HCT116 (cell line): ENCODE measurements at regions not wholly inside any gene's neighbourhood (a gene's known extent, or its start where the extent isn't known, plus 50 kb on each side); places are given as distances from the start of the nearest gene placed in this dataset.
A peak's percentile ranks its signal among the peaks of the same experiment; 100 is the strongest.

Experiments
- ATAC-seq: fragments of 200-7000 bp; cut with Tn5 transposase; 2 replicates; pipeline ENCODE4 v1.9.1; 2020; ENCODE audit warnings: mild to moderate bottlenecking, moderate library complexity
- BruUV-seq: library from RNA; stranded (reverse); fragments of 400-500 nt; replicated peaks from 2 replicates; lab custom pipeline; 2021; lab: Mats Ljungman, UMichigan
- CTCF ChIA-PET: fragments of 300-600 bp; sonication (Branson Sonifier 250); formaldehyde crosslinking; loops from one replicate; lab custom pipeline; 2021; ENCODE audit warnings: antibody characterized with exemption; lab: Charles Lee
- POLR2A ChIA-PET: fragments of 300-600, 350-600 bp; sonication (Branson Sonifier 250); formaldehyde crosslinking; loops from one replicate; lab custom pipeline; 2021; ENCODE audit warnings: antibody characterized with exemption; lab: Charles Lee
- RAD21 ChIA-PET, 2 experiments: fragments of 300-600 bp; sonication (Branson Sonifier 250); formaldehyde crosslinking; loops; one replicate each; lab custom pipeline; 2023; ENCODE audit warnings: low total read pairs in 2 of 2; ENCODE audit not compliant: uncharacterized antibody in 2 of 2, unreplicated experiment in 2 of 2, low non-redundant PET in 1 of 2; lab: Charles Lee
- DNase-seq: peaks from one replicate; pipeline ENCODE4 v3.0.0-alpha.2; 2010; ENCODE audit warnings: low read depth, low spot score
- H2AFZ ChIP-seq: fragments of 200-600 bp; shearing (Covaris generic), sonication (generic); 2 replicates; pipeline ENCODE4 v1.6.1; 2017; ENCODE audit warnings: low read depth, mixed run types, mixed read lengths, antibody characterized with exemption, low read length; ENCODE audit not compliant: poor library complexity, severe bottlenecking
- H3K27ac ChIP-seq: 2 replicates; pipeline ENCODE4 v1.5.1; 2012; ENCODE audit warnings: low read depth, low read length
- H3K27me3 ChIP-seq: fragments of 200-600 bp; sonication (generic); 2 replicates; pipeline ENCODE4 v1.6.1; 2016; ENCODE audit warnings: mixed run types, low read length, mixed read lengths; ENCODE audit not compliant: insufficient read depth
- H3K36me3 ChIP-seq, 2 experiments: fragments of 200-500 bp in 1 of 2; fragments of 200-600 bp in 1 of 2; sonication (Bioruptor generic) in 1 of 2; sonication (generic) in 1 of 2; 2 replicates each; pipeline versions ENCODE4 v1.5.1 to v1.6.1; 2014 to 2016; ENCODE audit warnings: low read length in 2 of 2, inconsistent platforms in 1 of 2, mixed read lengths in 1 of 2, mixed run types in 1 of 2; ENCODE audit not compliant: insufficient read depth in 2 of 2, control insufficient read depth in 1 of 2
- H3K4me1 ChIP-seq, 2 experiments: fragments of 200-600 bp in 1 of 2; sonication (generic) in 1 of 2; 2 replicates each; pipeline versions ENCODE4 v1.5.1 to v1.6.1; 2012 to 2017; ENCODE audit warnings: low read length in 2 of 2, inconsistent platforms in 1 of 2, mild to moderate bottlenecking in 1 of 2, mixed read lengths in 1 of 2, mixed run types in 1 of 2, moderate library complexity in 1 of 2; ENCODE audit not compliant: insufficient read depth in 2 of 2, control insufficient read depth in 1 of 2
- H3K4me2 ChIP-seq: fragments of 200-600 bp; sonication (generic); 2 replicates; pipeline ENCODE4 v1.6.1; 2017; ENCODE audit warnings: mixed run types, low read length, mixed read lengths
- H3K4me3 ChIP-seq, 2 experiments: fragments of 200-600 bp in 1 of 2; sonication (generic) in 1 of 2; replicated peaks in 1 of 2; 2 replicates each; pipeline ENCODE4 v1.5.1; 2011 to 2016; ENCODE audit warnings: low read length in 2 of 2, control low read depth in 1 of 2, low read depth in 1 of 2, mild to moderate bottlenecking in 1 of 2, mixed read lengths in 1 of 2, mixed run types in 1 of 2
- H3K79me2 ChIP-seq: fragments of 200-600 bp; sonication (generic); 2 replicates; pipeline ENCODE4 v1.6.1; 2017; ENCODE audit warnings: mild to moderate bottlenecking, mixed run types, low read length, moderate library complexity, mixed read lengths; ENCODE audit not compliant: insufficient read depth
- H3K9ac ChIP-seq: fragments of 200-600 bp; sonication (generic); 2 replicates; pipeline ENCODE4 v1.6.1; 2016; ENCODE audit warnings: low read length, mixed read lengths
- H3K9me2 ChIP-seq: fragments of 200-600 bp; sonication (generic), shearing (Covaris generic); 2 replicates; pipeline ENCODE4 v1.6.1; 2017; ENCODE audit warnings: mixed run types, mild to moderate bottlenecking, moderate library complexity; ENCODE audit not compliant: insufficient read depth
- H3K9me3 ChIP-seq, 2 experiments: fragments of 200-500 bp in 1 of 2; fragments of 200-600 bp in 1 of 2; sonication (Bioruptor generic) in 1 of 2; sonication (generic) in 1 of 2; 2 replicates each; pipeline ENCODE4 v1.6.1; 2014 to 2017; ENCODE audit warnings: low read length in 2 of 2, mixed read lengths in 2 of 2, inconsistent platforms in 1 of 2, low read depth in 1 of 2, mild to moderate bottlenecking in 1 of 2, mixed run types in 1 of 2, moderate library complexity in 1 of 2; ENCODE audit not compliant: control insufficient read depth in 1 of 2, insufficient read depth in 1 of 2
- H4K20me1 ChIP-seq: fragments of 200-600 bp; sonication (generic), shearing (Covaris generic); 2 replicates; pipeline ENCODE4 v1.6.1; 2017; ENCODE audit warnings: mixed run types, mild to moderate bottlenecking, moderate library complexity; ENCODE audit not compliant: insufficient read depth
- ELF1 ChIP-seq: IDR thresholded peaks from 2 replicates; pipeline ENCODE4 v1.6.1; 2012; ENCODE audit warnings: low read depth, borderline replicate concordance
- EZH2phosphoT487 ChIP-seq: fragments of 200-600 bp; IDR thresholded peaks from 2 replicates; pipeline ENCODE4 v1.6.1; 2018; ENCODE audit warnings: antibody characterized with exemption, borderline replicate concordance
- FOSL1 ChIP-seq: IDR thresholded peaks from 2 replicates; pipeline ENCODE4 v1.6.1; 2012; ENCODE audit warnings: low read depth
- JUND ChIP-seq: IDR thresholded peaks from 2 replicates; pipeline ENCODE4 v1.6.1; 2012
- POLR2AphosphoS5 ChIP-seq: IDR thresholded peaks from 2 replicates; pipeline ENCODE4 v1.6.1; 2011; ENCODE audit warnings: mild to moderate bottlenecking, low read depth, low read length, moderate library complexity
- RAD21 ChIP-seq: IDR thresholded peaks from 2 replicates; pipeline ENCODE4 v1.6.1; 2012; ENCODE audit warnings: low read depth, mild to moderate bottlenecking
- SIN3A ChIP-seq: IDR thresholded peaks from 2 replicates; pipeline ENCODE4 v1.6.1; 2012; ENCODE audit warnings: low read depth
- ZFX ChIP-seq: fragments of 450-650 bp; IDR thresholded peaks from 2 replicates; pipeline ENCODE4 v1.6.1; 2017
- ZNF274 ChIP-seq: fragments of 200-500 bp; sonication (Bioruptor generic); IDR thresholded peaks from 2 replicates; pipeline ENCODE4 v1.6.1; 2014; ENCODE audit warnings: mild to moderate bottlenecking, low read depth, low read length, inconsistent platforms
- intact Hi-C: fragments of 100-400 bp; cut with micrococcal nuclease; formaldehyde crosslinking; loops from 2 replicates; pipeline ENCODE4 v1.10.0; 2022
- TF ChIP-seq, protein P1 (sequence below): IDR thresholded peaks from 2 replicates; pipeline ENCODE4 v1.6.1; 2012
- TF ChIP-seq, protein P2 (sequence below): IDR thresholded peaks from 2 replicates; pipeline ENCODE4 v1.6.1; 2011; ENCODE audit warnings: mild to moderate bottlenecking, low read length, moderate library complexity; ENCODE audit not compliant: insufficient replicate concordance; ENCODE audit errors: extremely low read depth
- TF ChIP-seq, protein P3 (sequence below), 3 experiments: fragments of 200-600 bp in 1 of 3; sonication (generic) in 1 of 3; IDR thresholded peaks in 2 of 3; conservative IDR thresholded peaks in 1 of 3; 2 replicates each; pipeline ENCODE4 v1.5.1; 2012 to 2017; ENCODE audit warnings: low read depth in 2 of 3, low read length in 2 of 3, antibody characterized with exemption in 1 of 3, borderline replicate concordance in 1 of 3, control low read depth in 1 of 3, mild to moderate bottlenecking in 1 of 3, mixed read lengths in 1 of 3, mixed run types in 1 of 3, moderate library complexity in 1 of 3; ENCODE audit not compliant: insufficient read depth in 1 of 3
- TF ChIP-seq, protein P4 (sequence below): IDR thresholded peaks from 2 replicates; pipeline ENCODE4 v1.6.1; 2012; ENCODE audit warnings: low read depth

DNA sequence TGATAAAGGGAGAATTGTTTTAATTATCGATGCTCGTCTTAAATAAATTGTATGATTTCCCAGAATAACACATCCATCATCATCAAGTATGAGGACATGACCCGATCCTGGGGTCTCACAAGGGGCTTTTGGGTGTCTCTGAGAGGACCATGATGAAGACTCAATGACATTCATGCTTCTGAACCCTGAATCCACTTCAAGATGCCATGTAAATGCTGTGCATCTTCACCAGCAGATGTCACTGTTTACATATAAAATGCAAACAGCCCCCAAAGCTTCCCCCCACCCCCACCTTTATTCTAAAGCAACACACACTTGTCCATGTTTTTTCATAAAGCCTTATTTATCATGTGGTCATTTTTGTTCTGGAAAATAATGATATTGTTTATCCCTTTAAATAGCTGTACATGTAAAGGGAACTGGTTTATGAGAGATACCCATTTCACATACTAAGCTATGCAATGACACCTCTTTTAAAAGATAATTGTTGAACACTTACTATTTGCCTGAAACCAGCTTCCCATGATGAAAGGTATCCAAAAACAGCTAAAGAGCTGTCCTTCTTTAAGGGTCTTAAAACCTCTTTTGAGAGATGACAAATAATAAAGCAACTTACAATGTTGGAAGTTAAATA, 69.7 kb upstream of the UBE3A start:
- ChIA-PET POLR2A (no interaction called here), CTCF (interaction anchor here (0.6 to 1.1 kb wide), 4 partner anchors 68 to 1367 kb away, joined by 3 to 4 read pairs (median 4); no protein-coding TSS in a partner anchor)
- no peak for ATAC-seq

More for the DNA sequence above, 69.7 kb upstream of the UBE3A start:
- Histone ChIP-seq H3K79me2 (no peaks in the 10 kb centered on the region), H3K4me1 (no peaks in the 10 kb centered on the region), H3K4me3 (no peak overlapping the region), H3K36me3 (no peaks in the 10 kb centered on the region)
- peak; percentile 1 for DNase-seq
- intact Hi-C loops = no loop called here
- BruUV-seq = no TSS peak
- TF ChIP-seq FOSL1 (no peak), ELF1 (no peak), EZH2phosphoT487 (no peak), ZNF274 (no peak), POLR2AphosphoS5 (no peak), JUND (no peak), RAD21 (peak; percentile 26; the same call in 1 of the 2 replicates), ZFX (no peak), SIN3A (no peak)
- TF ChIP-seq, protein P1, sequence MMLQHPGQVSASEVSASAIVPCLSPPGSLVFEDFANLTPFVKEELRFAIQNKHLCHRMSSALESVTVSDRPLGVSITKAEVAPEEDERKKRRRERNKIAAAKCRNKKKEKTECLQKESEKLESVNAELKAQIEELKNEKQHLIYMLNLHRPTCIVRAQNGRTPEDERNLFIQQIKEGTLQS = no peak
- TF ChIP-seq, protein P2, sequence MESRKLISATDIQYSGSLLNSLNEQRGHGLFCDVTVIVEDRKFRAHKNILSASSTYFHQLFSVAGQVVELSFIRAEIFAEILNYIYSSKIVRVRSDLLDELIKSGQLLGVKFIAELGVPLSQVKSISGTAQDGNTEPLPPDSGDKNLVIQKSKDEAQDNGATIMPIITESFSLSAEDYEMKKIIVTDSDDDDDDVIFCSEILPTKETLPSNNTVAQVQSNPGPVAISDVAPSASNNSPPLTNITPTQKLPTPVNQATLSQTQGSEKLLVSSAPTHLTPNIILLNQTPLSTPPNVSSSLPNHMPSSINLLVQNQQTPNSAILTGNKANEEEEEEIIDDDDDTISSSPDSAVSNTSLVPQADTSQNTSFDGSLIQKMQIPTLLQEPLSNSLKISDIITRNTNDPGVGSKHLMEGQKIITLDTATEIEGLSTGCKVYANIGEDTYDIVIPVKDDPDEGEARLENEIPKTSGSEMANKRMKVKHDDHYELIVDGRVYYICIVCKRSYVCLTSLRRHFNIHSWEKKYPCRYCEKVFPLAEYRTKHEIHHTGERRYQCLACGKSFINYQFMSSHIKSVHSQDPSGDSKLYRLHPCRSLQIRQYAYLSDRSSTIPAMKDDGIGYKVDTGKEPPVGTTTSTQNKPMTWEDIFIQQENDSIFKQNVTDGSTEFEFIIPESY = no peak
- TF ChIP-seq, protein P3, sequence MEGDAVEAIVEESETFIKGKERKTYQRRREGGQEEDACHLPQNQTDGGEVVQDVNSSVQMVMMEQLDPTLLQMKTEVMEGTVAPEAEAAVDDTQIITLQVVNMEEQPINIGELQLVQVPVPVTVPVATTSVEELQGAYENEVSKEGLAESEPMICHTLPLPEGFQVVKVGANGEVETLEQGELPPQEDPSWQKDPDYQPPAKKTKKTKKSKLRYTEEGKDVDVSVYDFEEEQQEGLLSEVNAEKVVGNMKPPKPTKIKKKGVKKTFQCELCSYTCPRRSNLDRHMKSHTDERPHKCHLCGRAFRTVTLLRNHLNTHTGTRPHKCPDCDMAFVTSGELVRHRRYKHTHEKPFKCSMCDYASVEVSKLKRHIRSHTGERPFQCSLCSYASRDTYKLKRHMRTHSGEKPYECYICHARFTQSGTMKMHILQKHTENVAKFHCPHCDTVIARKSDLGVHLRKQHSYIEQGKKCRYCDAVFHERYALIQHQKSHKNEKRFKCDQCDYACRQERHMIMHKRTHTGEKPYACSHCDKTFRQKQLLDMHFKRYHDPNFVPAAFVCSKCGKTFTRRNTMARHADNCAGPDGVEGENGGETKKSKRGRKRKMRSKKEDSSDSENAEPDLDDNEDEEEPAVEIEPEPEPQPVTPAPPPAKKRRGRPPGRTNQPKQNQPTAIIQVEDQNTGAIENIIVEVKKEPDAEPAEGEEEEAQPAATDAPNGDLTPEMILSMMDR (IDR thresholded peaks at IDR 0.05 in 2 of 3, conservative IDR thresholded peaks at IDR 0.05 in 1 of 3; ENCODE audit: borderline replicate concordance in 1 of 3, insufficient read depth in 1 of 3, low read depth in 2 of 3, low read length in 2 of 3) = peak in 2 of 3 experiments; percentile 51 to 71; a peak in 4 of 6 replicates
- TF ChIP-seq, protein P4, sequence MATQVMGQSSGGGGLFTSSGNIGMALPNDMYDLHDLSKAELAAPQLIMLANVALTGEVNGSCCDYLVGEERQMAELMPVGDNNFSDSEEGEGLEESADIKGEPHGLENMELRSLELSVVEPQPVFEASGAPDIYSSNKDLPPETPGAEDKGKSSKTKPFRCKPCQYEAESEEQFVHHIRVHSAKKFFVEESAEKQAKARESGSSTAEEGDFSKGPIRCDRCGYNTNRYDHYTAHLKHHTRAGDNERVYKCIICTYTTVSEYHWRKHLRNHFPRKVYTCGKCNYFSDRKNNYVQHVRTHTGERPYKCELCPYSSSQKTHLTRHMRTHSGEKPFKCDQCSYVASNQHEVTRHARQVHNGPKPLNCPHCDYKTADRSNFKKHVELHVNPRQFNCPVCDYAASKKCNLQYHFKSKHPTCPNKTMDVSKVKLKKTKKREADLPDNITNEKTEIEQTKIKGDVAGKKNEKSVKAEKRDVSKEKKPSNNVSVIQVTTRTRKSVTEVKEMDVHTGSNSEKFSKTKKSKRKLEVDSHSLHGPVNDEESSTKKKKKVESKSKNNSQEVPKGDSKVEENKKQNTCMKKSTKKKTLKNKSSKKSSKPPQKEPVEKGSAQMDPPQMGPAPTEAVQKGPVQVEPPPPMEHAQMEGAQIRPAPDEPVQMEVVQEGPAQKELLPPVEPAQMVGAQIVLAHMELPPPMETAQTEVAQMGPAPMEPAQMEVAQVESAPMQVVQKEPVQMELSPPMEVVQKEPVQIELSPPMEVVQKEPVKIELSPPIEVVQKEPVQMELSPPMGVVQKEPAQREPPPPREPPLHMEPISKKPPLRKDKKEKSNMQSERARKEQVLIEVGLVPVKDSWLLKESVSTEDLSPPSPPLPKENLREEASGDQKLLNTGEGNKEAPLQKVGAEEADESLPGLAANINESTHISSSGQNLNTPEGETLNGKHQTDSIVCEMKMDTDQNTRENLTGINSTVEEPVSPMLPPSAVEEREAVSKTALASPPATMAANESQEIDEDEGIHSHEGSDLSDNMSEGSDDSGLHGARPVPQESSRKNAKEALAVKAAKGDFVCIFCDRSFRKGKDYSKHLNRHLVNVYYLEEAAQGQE = no peak
- TF ChIP-seq, all 23 proteins: peak for 2
- H3K4me2 ChIP-seq = no peak overlapping the region
- no peaks in the 10 kb centered on the region for H3K9me2 ChIP-seq
- H3K9ac ChIP-seq = no peak overlapping the region
- H3K9me3 ChIP-seq = peaks cover 0 to 5% of the 10 kb centered on the region in 2 experiments; a peak in 1 of 4 replicates
- H3K27me3 ChIP-seq = no peaks in the 10 kb centered on the region
- no peak overlapping the region for H2AFZ ChIP-seq
- RAD21 ChIA-PET = interaction anchor here in 1 of 2 experiments (0.6 to 0.7 kb wide), 2 partner anchors 442 to 516 kb away, joined by 3 read pairs; no protein-coding TSS in a partner anchor
- H3K27ac ChIP-seq = no peak overlapping the region
- H4K20me1 ChIP-seq = no peaks in the 10 kb centered on the region
